ENCODE measurements at regions not wholly inside any gene's neighbourhood (a gene's known extent, or its start where the extent isn't known, plus 50 kb on each side); places are given as distances from the start of the nearest gene placed in this dataset.

DNA sequence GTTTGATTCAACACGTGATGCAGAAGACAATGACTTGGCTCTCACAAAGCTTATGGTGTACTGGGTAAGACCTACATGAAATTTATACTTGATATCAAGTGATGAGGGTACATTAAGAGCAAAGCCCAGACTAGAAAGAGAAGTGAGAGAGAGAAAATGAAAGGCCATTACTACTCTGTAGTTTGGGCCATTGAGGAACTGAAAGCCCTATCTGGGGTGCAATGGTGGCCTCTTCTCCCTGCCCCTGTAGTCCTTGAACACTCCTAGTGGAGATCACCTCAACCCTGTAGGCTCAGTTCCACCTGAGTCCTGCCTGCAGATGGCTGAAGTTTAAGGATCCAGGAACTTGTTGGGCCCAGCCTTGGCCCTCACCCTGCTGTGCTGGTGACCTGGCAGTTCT is 569.8 kb upstream of the MEX3C start (continued):
- TF ChIP-seq, protein P1, sequence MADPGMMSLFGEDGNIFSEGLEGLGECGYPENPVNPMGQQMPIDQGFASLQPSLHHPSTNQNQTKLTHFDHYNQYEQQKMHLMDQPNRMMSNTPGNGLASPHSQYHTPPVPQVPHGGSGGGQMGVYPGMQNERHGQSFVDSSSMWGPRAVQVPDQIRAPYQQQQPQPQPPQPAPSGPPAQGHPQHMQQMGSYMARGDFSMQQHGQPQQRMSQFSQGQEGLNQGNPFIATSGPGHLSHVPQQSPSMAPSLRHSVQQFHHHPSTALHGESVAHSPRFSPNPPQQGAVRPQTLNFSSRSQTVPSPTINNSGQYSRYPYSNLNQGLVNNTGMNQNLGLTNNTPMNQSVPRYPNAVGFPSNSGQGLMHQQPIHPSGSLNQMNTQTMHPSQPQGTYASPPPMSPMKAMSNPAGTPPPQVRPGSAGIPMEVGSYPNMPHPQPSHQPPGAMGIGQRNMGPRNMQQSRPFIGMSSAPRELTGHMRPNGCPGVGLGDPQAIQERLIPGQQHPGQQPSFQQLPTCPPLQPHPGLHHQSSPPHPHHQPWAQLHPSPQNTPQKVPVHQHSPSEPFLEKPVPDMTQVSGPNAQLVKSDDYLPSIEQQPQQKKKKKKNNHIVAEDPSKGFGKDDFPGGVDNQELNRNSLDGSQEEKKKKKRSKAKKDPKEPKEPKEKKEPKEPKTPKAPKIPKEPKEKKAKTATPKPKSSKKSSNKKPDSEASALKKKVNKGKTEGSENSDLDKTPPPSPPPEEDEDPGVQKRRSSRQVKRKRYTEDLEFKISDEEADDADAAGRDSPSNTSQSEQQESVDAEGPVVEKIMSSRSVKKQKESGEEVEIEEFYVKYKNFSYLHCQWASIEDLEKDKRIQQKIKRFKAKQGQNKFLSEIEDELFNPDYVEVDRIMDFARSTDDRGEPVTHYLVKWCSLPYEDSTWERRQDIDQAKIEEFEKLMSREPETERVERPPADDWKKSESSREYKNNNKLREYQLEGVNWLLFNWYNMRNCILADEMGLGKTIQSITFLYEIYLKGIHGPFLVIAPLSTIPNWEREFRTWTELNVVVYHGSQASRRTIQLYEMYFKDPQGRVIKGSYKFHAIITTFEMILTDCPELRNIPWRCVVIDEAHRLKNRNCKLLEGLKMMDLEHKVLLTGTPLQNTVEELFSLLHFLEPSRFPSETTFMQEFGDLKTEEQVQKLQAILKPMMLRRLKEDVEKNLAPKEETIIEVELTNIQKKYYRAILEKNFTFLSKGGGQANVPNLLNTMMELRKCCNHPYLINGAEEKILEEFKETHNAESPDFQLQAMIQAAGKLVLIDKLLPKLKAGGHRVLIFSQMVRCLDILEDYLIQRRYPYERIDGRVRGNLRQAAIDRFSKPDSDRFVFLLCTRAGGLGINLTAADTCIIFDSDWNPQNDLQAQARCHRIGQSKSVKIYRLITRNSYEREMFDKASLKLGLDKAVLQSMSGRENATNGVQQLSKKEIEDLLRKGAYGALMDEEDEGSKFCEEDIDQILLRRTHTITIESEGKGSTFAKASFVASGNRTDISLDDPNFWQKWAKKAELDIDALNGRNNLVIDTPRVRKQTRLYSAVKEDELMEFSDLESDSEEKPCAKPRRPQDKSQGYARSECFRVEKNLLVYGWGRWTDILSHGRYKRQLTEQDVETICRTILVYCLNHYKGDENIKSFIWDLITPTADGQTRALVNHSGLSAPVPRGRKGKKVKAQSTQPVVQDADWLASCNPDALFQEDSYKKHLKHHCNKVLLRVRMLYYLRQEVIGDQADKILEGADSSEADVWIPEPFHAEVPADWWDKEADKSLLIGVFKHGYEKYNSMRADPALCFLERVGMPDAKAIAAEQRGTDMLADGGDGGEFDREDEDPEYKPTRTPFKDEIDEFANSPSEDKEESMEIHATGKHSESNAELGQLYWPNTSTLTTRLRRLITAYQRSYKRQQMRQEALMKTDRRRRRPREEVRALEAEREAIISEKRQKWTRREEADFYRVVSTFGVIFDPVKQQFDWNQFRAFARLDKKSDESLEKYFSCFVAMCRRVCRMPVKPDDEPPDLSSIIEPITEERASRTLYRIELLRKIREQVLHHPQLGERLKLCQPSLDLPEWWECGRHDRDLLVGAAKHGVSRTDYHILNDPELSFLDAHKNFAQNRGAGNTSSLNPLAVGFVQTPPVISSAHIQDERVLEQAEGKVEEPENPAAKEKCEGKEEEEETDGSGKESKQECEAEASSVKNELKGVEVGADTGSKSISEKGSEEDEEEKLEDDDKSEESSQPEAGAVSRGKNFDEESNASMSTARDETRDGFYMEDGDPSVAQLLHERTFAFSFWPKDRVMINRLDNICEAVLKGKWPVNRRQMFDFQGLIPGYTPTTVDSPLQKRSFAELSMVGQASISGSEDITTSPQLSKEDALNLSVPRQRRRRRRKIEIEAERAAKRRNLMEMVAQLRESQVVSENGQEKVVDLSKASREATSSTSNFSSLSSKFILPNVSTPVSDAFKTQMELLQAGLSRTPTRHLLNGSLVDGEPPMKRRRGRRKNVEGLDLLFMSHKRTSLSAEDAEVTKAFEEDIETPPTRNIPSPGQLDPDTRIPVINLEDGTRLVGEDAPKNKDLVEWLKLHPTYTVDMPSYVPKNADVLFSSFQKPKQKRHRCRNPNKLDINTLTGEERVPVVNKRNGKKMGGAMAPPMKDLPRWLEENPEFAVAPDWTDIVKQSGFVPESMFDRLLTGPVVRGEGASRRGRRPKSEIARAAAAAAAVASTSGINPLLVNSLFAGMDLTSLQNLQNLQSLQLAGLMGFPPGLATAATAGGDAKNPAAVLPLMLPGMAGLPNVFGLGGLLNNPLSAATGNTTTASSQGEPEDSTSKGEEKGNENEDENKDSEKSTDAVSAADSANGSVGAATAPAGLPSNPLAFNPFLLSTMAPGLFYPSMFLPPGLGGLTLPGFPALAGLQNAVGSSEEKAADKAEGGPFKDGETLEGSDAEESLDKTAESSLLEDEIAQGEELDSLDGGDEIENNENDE (IDR thresholded peaks at IDR 0.05; ENCODE audit: low read depth, low read length): no peak
- TF ChIP-seq, protein P2, sequence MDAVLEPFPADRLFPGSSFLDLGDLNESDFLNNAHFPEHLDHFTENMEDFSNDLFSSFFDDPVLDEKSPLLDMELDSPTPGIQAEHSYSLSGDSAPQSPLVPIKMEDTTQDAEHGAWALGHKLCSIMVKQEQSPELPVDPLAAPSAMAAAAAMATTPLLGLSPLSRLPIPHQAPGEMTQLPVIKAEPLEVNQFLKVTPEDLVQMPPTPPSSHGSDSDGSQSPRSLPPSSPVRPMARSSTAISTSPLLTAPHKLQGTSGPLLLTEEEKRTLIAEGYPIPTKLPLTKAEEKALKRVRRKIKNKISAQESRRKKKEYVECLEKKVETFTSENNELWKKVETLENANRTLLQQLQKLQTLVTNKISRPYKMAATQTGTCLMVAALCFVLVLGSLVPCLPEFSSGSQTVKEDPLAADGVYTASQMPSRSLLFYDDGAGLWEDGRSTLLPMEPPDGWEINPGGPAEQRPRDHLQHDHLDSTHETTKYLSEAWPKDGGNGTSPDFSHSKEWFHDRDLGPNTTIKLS (IDR thresholded peaks at IDR 0.05; ENCODE audit: borderline replicate concordance, low read depth): no peak
- TF ChIP-seq ZNF778 (CRISPR knock-in tag; IDR thresholded peaks at IDR 0.05): no peak
- TF ChIP-seq BRD4 (IDR thresholded peaks at IDR 0.05): no peak
- no peak for TF ChIP-seq LCOR (CRISPR knock-in tag; IDR thresholded peaks at IDR 0.05)
- TF ChIP-seq ZKSCAN8 (CRISPR knock-in tag; IDR thresholded peaks at IDR 0.05): no peak
- TF ChIP-seq NELFE (IDR thresholded peaks at IDR 0.05; ENCODE audit: insufficient read depth, insufficient read length): no peak
- no peak for TF ChIP-seq NFATC3 (IDR thresholded peaks at IDR 0.05)

All from K562 (cell line).